ENCODE measurements at regions not wholly inside any gene's neighbourhood (a gene's known extent, or its start where the extent isn't known, plus 50 kb on each side); places are given as distances from the start of the nearest gene placed in this dataset.
"Not testable (repeated sequence)": the region's sequence is repeated elsewhere in the genome, so short reads cannot be mapped to it uniquely, and the experiment has no call there.

GRCh38 chr10:38362514-38362913 lies 268.4 kb downstream of the ZNF37A start:
- TF ChIP-seq, protein P1, sequence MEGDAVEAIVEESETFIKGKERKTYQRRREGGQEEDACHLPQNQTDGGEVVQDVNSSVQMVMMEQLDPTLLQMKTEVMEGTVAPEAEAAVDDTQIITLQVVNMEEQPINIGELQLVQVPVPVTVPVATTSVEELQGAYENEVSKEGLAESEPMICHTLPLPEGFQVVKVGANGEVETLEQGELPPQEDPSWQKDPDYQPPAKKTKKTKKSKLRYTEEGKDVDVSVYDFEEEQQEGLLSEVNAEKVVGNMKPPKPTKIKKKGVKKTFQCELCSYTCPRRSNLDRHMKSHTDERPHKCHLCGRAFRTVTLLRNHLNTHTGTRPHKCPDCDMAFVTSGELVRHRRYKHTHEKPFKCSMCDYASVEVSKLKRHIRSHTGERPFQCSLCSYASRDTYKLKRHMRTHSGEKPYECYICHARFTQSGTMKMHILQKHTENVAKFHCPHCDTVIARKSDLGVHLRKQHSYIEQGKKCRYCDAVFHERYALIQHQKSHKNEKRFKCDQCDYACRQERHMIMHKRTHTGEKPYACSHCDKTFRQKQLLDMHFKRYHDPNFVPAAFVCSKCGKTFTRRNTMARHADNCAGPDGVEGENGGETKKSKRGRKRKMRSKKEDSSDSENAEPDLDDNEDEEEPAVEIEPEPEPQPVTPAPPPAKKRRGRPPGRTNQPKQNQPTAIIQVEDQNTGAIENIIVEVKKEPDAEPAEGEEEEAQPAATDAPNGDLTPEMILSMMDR (IDR thresholded peaks at IDR 0.05; ENCODE audit: poor library complexity, severe bottlenecking): not testable (repeated sequence)
- not testable (repeated sequence) for TF ChIP-seq RAD21 (conservative IDR thresholded peaks at IDR 0.05); POLR2AphosphoS5 (IDR thresholded peaks at IDR 0.05); TAF1 (IDR thresholded peaks at IDR 0.05; ENCODE audit: low read depth); EZH2 (IDR thresholded peaks at IDR 0.05; ENCODE audit: borderline replicate concordance, insufficient read depth, low read length, poor library complexity, severe bottlenecking)
- TF ChIP-seq, protein P2, sequence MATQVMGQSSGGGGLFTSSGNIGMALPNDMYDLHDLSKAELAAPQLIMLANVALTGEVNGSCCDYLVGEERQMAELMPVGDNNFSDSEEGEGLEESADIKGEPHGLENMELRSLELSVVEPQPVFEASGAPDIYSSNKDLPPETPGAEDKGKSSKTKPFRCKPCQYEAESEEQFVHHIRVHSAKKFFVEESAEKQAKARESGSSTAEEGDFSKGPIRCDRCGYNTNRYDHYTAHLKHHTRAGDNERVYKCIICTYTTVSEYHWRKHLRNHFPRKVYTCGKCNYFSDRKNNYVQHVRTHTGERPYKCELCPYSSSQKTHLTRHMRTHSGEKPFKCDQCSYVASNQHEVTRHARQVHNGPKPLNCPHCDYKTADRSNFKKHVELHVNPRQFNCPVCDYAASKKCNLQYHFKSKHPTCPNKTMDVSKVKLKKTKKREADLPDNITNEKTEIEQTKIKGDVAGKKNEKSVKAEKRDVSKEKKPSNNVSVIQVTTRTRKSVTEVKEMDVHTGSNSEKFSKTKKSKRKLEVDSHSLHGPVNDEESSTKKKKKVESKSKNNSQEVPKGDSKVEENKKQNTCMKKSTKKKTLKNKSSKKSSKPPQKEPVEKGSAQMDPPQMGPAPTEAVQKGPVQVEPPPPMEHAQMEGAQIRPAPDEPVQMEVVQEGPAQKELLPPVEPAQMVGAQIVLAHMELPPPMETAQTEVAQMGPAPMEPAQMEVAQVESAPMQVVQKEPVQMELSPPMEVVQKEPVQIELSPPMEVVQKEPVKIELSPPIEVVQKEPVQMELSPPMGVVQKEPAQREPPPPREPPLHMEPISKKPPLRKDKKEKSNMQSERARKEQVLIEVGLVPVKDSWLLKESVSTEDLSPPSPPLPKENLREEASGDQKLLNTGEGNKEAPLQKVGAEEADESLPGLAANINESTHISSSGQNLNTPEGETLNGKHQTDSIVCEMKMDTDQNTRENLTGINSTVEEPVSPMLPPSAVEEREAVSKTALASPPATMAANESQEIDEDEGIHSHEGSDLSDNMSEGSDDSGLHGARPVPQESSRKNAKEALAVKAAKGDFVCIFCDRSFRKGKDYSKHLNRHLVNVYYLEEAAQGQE (IDR thresholded peaks at IDR 0.05; ENCODE audit: borderline replicate concordance): not testable (repeated sequence)

All from neural cell (in vitro differentiated cells).